Neural cell (in vitro differentiated cells): ENCODE measurements at regions not wholly inside any gene's neighbourhood (a gene's known extent, or its start where the extent isn't known, plus 50 kb on each side); places are given as distances from the start of the nearest gene placed in this dataset.

Source experiments
- H2AFZ ChIP-seq: fragments of 200-600, 300-800 bp; sonication (generic), shearing (Covaris generic); 2 replicates; pipeline ENCODE4 v1.6.0; 2014; ENCODE audit warnings: low read depth, mild to moderate bottlenecking, antibody characterized with exemption, low read length, moderate library complexity
- H3F3A ChIP-seq: fragments of 200-600 bp; shearing (Covaris generic); 2 replicates; pipeline ENCODE4 v1.6.1; 2016; ENCODE audit warnings: mild to moderate bottlenecking, moderate library complexity, mixed read lengths, antibody characterized with exemption, low read length; ENCODE audit not compliant: insufficient read depth, poor library complexity, severe bottlenecking
- H3K27ac ChIP-seq: fragments of 200-600, 300-800 bp; sonication (generic), shearing (Covaris generic); 2 replicates; pipeline ENCODE4 v1.5.1; 2014; ENCODE audit warnings: mild to moderate bottlenecking, low read length, moderate library complexity
- H3K27me3 ChIP-seq: fragments of 300-800, 200-600 bp; sonication (generic), shearing (Covaris generic); 2 replicates; pipeline ENCODE4 v1.6.0; 2014; ENCODE audit warnings: mild to moderate bottlenecking, low read depth, low read length, moderate library complexity; ENCODE audit not compliant: insufficient read depth
- H3K36me3 ChIP-seq: fragments of 300-800, 200-600 bp; sonication (generic), shearing (Covaris generic); 2 replicates; pipeline ENCODE4 v1.5.1; 2014; ENCODE audit warnings: mild to moderate bottlenecking, antibody characterized with exemption, low read length, moderate library complexity; ENCODE audit not compliant: insufficient read depth
- H3K4me2 ChIP-seq: fragments of 300-800, 200-600 bp; sonication (generic), shearing (Covaris generic); 2 replicates; pipeline ENCODE4 v1.6.0; 2014; ENCODE audit warnings: mild to moderate bottlenecking, low read length
- H3K4me3 ChIP-seq: fragments of 300-800, 200-600 bp; sonication (generic), shearing (Covaris generic); 2 replicates; pipeline ENCODE4 v1.5.1; 2014; ENCODE audit warnings: mild to moderate bottlenecking, low read length, moderate library complexity
- H3K79me2 ChIP-seq: fragments of 200-600 bp; shearing (Covaris generic); replicated peaks from 2 replicates; pipeline ENCODE4 v1.6.0; 2014; ENCODE audit warnings: mild to moderate bottlenecking, low read length, moderate library complexity; ENCODE audit not compliant: insufficient read depth
- H3K9ac ChIP-seq: fragments of 300-800, 200-600 bp; sonication (generic), shearing (Covaris generic); 2 replicates; pipeline ENCODE4 v1.6.1; 2016; ENCODE audit warnings: mild to moderate bottlenecking, low read length, mixed read lengths
- H3K9me2 ChIP-seq: fragments of 200-600 bp; shearing (Covaris generic); 2 replicates; pipeline ENCODE4 v1.6.1; 2016; ENCODE audit warnings: mild to moderate bottlenecking, low read length, mixed read lengths; ENCODE audit not compliant: insufficient read depth
- H3K9me3 ChIP-seq: fragments of 200-600, 300-800 bp; sonication (generic), shearing (Covaris generic); 2 replicates; pipeline ENCODE4 v1.6.1; 2016; ENCODE audit warnings: mild to moderate bottlenecking, mixed run types, low read length, moderate library complexity, mixed read lengths
- H4K20me1 ChIP-seq: fragments of 200-600 bp; shearing (Covaris generic); 2 replicates; pipeline ENCODE4 v1.6.1; 2016; ENCODE audit warnings: mild to moderate bottlenecking, mixed run types; ENCODE audit not compliant: insufficient read depth
- EP300 ChIP-seq: fragments of 450-650 bp; conservative IDR thresholded peaks from 2 replicates; pipeline ENCODE4 v1.6.1; 2014; ENCODE audit warnings: antibody characterized with exemption, mild to moderate bottlenecking, moderate library complexity; ENCODE audit not compliant: poor library complexity, severe bottlenecking
- EZH2 ChIP-seq: fragments of 200-600, 300-800 bp; shearing (Covaris generic), sonication (generic); IDR thresholded peaks from 2 replicates; pipeline ENCODE4 v1.6.1; 2014; ENCODE audit warnings: antibody characterized with exemption, low read length, borderline replicate concordance, mild to moderate bottlenecking; ENCODE audit not compliant: insufficient read depth, poor library complexity, severe bottlenecking
- MXI1 ChIP-seq: fragments of 450-650 bp; conservative IDR thresholded peaks from 2 replicates; pipeline ENCODE4 v1.6.1; 2014; ENCODE audit warnings: antibody characterized with exemption, mild to moderate bottlenecking; ENCODE audit not compliant: poor library complexity, severe bottlenecking
- POLR2AphosphoS5 ChIP-seq: IDR thresholded peaks from 2 replicates; pipeline ENCODE4 v1.6.1; 2012
- RAD21 ChIP-seq: fragments of 450-650 bp; conservative IDR thresholded peaks from 2 replicates; pipeline ENCODE4 v1.6.1; 2014; ENCODE audit warnings: antibody characterized with exemption, mild to moderate bottlenecking, moderate library complexity
- SMC3 ChIP-seq: fragments of 450-650 bp; conservative IDR thresholded peaks from 2 replicates; pipeline ENCODE4 v1.6.1; 2014; ENCODE audit warnings: antibody characterized with exemption, mild to moderate bottlenecking, moderate library complexity; ENCODE audit not compliant: poor library complexity
- TAF1 ChIP-seq: IDR thresholded peaks from 2 replicates; pipeline ENCODE4 v1.6.1; 2012; ENCODE audit warnings: low read depth
- TF ChIP-seq, protein P1 (sequence below): fragments of 450-650 bp; IDR thresholded peaks from 2 replicates; pipeline ENCODE4 v1.5.1; 2014; ENCODE audit warnings: antibody characterized with exemption, mild to moderate bottlenecking, moderate library complexity; ENCODE audit not compliant: poor library complexity, severe bottlenecking
- TF ChIP-seq, protein P2 (sequence below): IDR thresholded peaks from 2 replicates; pipeline ENCODE4 v1.6.1; 2012; ENCODE audit warnings: borderline replicate concordance

DNA sequence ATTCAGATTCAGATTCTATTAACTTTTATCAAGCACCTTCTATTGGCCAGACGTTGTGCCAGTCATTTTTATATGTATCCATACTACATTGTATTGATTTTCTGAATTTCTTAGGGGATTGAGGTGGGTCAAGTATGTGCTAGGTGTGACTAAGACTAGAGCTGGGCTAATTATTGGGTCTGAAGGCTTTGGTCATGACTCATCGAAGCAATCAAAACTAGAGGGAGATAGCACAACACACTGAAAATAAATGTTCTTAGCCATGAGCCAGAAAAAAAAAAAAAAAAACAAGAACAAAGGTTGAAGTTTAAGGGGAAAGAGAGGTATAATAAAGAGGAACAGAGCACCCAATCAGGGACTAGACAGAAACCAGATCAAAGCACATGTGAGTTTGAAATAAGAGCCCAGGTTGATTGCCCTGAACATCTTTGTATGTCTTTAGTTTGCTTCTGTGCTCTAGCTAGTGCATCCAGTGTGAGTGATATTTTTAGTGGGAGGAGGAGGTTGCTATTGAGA lies 171.6 kb upstream of the FOXP2 start:
- H3K27ac ChIP-seq, result no peak overlapping the region
- H3K27me3 ChIP-seq, result no peaks in the 10 kb centered on the region

DNA sequence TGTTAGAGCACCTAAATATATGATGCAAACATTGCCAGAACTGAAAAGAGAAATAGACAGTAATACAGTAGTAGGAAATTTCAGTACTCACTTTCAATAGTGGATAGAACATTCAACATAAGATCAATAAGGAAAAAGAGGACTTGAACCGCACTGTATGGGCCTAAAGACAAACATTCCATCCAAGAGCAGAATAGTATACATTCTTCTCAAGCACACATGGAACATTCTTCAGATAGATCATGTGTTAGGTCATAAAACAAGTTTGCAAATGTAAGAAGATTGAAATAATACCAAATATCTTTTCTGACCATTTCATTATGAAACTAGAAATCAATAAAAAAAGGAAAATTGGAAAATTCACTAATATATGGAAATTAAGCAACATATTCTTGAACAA lies 185.4 kb upstream of the FOXP2 start:
- Histone ChIP-seq H3K27ac (no peak overlapping the region), H3K79me2 (no peaks in the 10 kb centered on the region), H3K9me2 (no peaks in the 10 kb centered on the region), H3F3A (no peaks in the 10 kb centered on the region), H4K20me1 (no peaks in the 10 kb centered on the region), H3K4me3 (no peak overlapping the region), H2AFZ (no peak overlapping the region), H3K36me3 (no peaks in the 10 kb centered on the region), H3K4me2 (no peak overlapping the region), H3K9ac (no peak overlapping the region), H3K27me3 (no peaks in the 10 kb centered on the region), H3K9me3 (peaks cover 4% of the 10 kb centered on the region)
- TF ChIP-seq SMC3 (no peak), EZH2 (no peak), POLR2AphosphoS5 (no peak), RAD21 (no peak), MXI1 (no peak), EP300 (no peak), TAF1 (no peak)
- TF ChIP-seq, protein P1, sequence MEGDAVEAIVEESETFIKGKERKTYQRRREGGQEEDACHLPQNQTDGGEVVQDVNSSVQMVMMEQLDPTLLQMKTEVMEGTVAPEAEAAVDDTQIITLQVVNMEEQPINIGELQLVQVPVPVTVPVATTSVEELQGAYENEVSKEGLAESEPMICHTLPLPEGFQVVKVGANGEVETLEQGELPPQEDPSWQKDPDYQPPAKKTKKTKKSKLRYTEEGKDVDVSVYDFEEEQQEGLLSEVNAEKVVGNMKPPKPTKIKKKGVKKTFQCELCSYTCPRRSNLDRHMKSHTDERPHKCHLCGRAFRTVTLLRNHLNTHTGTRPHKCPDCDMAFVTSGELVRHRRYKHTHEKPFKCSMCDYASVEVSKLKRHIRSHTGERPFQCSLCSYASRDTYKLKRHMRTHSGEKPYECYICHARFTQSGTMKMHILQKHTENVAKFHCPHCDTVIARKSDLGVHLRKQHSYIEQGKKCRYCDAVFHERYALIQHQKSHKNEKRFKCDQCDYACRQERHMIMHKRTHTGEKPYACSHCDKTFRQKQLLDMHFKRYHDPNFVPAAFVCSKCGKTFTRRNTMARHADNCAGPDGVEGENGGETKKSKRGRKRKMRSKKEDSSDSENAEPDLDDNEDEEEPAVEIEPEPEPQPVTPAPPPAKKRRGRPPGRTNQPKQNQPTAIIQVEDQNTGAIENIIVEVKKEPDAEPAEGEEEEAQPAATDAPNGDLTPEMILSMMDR, result no peak
- TF ChIP-seq, protein P2, sequence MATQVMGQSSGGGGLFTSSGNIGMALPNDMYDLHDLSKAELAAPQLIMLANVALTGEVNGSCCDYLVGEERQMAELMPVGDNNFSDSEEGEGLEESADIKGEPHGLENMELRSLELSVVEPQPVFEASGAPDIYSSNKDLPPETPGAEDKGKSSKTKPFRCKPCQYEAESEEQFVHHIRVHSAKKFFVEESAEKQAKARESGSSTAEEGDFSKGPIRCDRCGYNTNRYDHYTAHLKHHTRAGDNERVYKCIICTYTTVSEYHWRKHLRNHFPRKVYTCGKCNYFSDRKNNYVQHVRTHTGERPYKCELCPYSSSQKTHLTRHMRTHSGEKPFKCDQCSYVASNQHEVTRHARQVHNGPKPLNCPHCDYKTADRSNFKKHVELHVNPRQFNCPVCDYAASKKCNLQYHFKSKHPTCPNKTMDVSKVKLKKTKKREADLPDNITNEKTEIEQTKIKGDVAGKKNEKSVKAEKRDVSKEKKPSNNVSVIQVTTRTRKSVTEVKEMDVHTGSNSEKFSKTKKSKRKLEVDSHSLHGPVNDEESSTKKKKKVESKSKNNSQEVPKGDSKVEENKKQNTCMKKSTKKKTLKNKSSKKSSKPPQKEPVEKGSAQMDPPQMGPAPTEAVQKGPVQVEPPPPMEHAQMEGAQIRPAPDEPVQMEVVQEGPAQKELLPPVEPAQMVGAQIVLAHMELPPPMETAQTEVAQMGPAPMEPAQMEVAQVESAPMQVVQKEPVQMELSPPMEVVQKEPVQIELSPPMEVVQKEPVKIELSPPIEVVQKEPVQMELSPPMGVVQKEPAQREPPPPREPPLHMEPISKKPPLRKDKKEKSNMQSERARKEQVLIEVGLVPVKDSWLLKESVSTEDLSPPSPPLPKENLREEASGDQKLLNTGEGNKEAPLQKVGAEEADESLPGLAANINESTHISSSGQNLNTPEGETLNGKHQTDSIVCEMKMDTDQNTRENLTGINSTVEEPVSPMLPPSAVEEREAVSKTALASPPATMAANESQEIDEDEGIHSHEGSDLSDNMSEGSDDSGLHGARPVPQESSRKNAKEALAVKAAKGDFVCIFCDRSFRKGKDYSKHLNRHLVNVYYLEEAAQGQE, result no peak

More for the DNA sequence above, 171.6 kb upstream of the FOXP2 start:
- Histone ChIP-seq H3K9ac (no peak overlapping the region), H3K79me2 (no peaks in the 10 kb centered on the region), H4K20me1 (no peaks in the 10 kb centered on the region), H3K9me2 (no peaks in the 10 kb centered on the region), H3K4me2 (no peak overlapping the region), H3K4me3 (no peak overlapping the region), H3K36me3 (no peaks in the 10 kb centered on the region), H3K9me3 (no peaks in the 10 kb centered on the region), H3F3A (no peaks in the 10 kb centered on the region), H2AFZ (no peak overlapping the region)
- TF ChIP-seq POLR2AphosphoS5 (no peak), RAD21 (no peak), MXI1 (no peak), TAF1 (no peak), SMC3 (no peak), EP300 (no peak), EZH2 (no peak)
- TF ChIP-seq, protein P2, result no peak
- TF ChIP-seq, protein P1, result no peak
